H1 (cell line): ENCODE measurements at regions not wholly inside any gene's neighbourhood (a gene's known extent, or its start where the extent isn't known, plus 50 kb on each side); places are given as distances from the start of the nearest gene placed in this dataset.

ENCODE experiments used
- CTCF ChIA-PET: fragments of 300-600 bp; sonication (Branson Sonifier 250); formaldehyde crosslinking; loops from one replicate; lab custom pipeline; 2021; ENCODE audit not compliant: partially characterized antibody; lab: Charles Lee
- POLR2A ChIA-PET: fragments of 300-600 bp; sonication (Branson Sonifier 250); formaldehyde crosslinking; loops from one replicate; lab custom pipeline; 2021; ENCODE audit warnings: inconsistent platforms; ENCODE audit not compliant: partially characterized antibody; lab: Charles Lee
- DNase-seq, 2 experiments: peaks; one replicate each; pipeline versions ENCODE4 v3.0.0 to v3.0.0-alpha.2; 2010 to 2022; ENCODE audit warnings: low spot score in 2 of 2, low read depth in 1 of 2, mixed read lengths in 1 of 2
- FAIRE-seq: peaks from 2 replicates; lab custom pipeline; 2011; peaks lifted over from hg19 to GRCh38; lab: Jason Lieb, UNC
- H2AFZ ChIP-seq: 2 replicates; pipeline ENCODE4 v1.8.1; 2012; ENCODE audit warnings: low read length, inconsistent platforms
- H2AK5ac ChIP-seq: 2 replicates; pipeline ENCODE4 v1.6.1; 2013; ENCODE audit warnings: low read depth, low read length
- H2BK120ac ChIP-seq: replicated peaks from 2 replicates; pipeline ENCODE3; 2013; ENCODE audit warnings: low read depth, low read length, inconsistent platforms
- H2BK12ac ChIP-seq: 2 replicates; pipeline ENCODE4 v1.6.1; 2013; ENCODE audit warnings: low read depth, low read length
- H2BK15ac ChIP-seq: 2 replicates; pipeline ENCODE4 v1.6.1; 2013; ENCODE audit warnings: low read length
- H2BK20ac ChIP-seq: 2 replicates; pipeline ENCODE4 v1.6.1; 2013; ENCODE audit warnings: low read length
- H2BK5ac ChIP-seq: 2 replicates; pipeline ENCODE4 v1.6.1; 2013; ENCODE audit warnings: low read depth, low read length
- H3K14ac ChIP-seq: 2 replicates; pipeline ENCODE4 v1.6.1; 2013; ENCODE audit warnings: inconsistent platforms; ENCODE audit not compliant: insufficient read length
- H3K18ac ChIP-seq: 2 replicates; pipeline ENCODE4 v1.6.1; 2013; ENCODE audit warnings: low read length; ENCODE audit errors: extremely low read depth
- H3K23ac ChIP-seq: 2 replicates; pipeline ENCODE4 v1.6.1; 2013; ENCODE audit warnings: inconsistent platforms; ENCODE audit not compliant: insufficient read length
- H3K23me2 ChIP-seq: 2 replicates; pipeline ENCODE4 v1.6.1; 2013; ENCODE audit warnings: low read depth, low read length
- H3K27ac ChIP-seq: 2 replicates; pipeline ENCODE4 v1.6.1; 2011; ENCODE audit warnings: low read depth, low read length, inconsistent platforms
- H3K27me3 ChIP-seq, 4 experiments: replicated peaks in 1 of 4; 1 replicate in 1 of 4; 2 replicates in 3 of 4; pipeline versions ENCODE4 v1.6.1 to v1.8.1; 2011 to 2013; ENCODE audit warnings: low read length in 3 of 4, mild to moderate bottlenecking in 3 of 4, inconsistent platforms in 2 of 4, mixed read lengths in 2 of 4, moderate library complexity in 1 of 4; ENCODE audit not compliant: control insufficient read depth in 3 of 4, insufficient read depth in 3 of 4; ENCODE audit errors: extremely low read depth in 1 of 4
- H3K36me3 ChIP-seq, 4 experiments: 2 replicates each; pipeline versions ENCODE4 v1.6.1 to v1.8.1; 2011 to 2013; ENCODE audit warnings: mild to moderate bottlenecking in 4 of 4, low read length in 3 of 4, moderate library complexity in 2 of 4, control low read depth in 1 of 4, inconsistent platforms in 1 of 4; ENCODE audit not compliant: insufficient read depth in 4 of 4, control insufficient read depth in 2 of 4
- H3K4ac ChIP-seq: replicated peaks from 2 replicates; pipeline ENCODE3; 2013; ENCODE audit warnings: low read length, low read depth, mixed read lengths, inconsistent platforms; ENCODE audit not compliant: insufficient read length
- H3K4me1 ChIP-seq, 4 experiments: replicated peaks in 1 of 4; 1 replicate in 1 of 4; 2 replicates in 3 of 4; pipeline versions ENCODE4 v1.6.1 to v1.8.1; 2011 to 2013; ENCODE audit warnings: low read length in 3 of 4, inconsistent platforms in 2 of 4, mixed read lengths in 1 of 4; ENCODE audit not compliant: insufficient read depth in 4 of 4, control insufficient read depth in 3 of 4
- H3K4me2 ChIP-seq, 2 experiments: 2 replicates each; pipeline versions ENCODE4 v1.6.1 to v1.8.1; 2011 to 2013; ENCODE audit warnings: low read depth in 2 of 2, low read length in 2 of 2, control low read depth in 1 of 2, inconsistent platforms in 1 of 2, mild to moderate bottlenecking in 1 of 2; ENCODE audit not compliant: insufficient read depth in 1 of 2
- H3K4me3 ChIP-seq, 4 experiments: fragments of 200-600, 300-600 bp in 1 of 4; sonication (generic), shearing (Covaris generic), sonication (Bioruptor Twin) in 1 of 4; 2 replicates each; pipeline versions ENCODE4 v1.5.1 to v1.8.1; 2011 to 2016; ENCODE audit warnings: low read length in 4 of 4, low read depth in 3 of 4, control low read depth in 2 of 4, inconsistent platforms in 2 of 4, mild to moderate bottlenecking in 2 of 4, mixed read lengths in 1 of 4, moderate library complexity in 1 of 4; ENCODE audit not compliant: insufficient read depth in 2 of 4; ENCODE audit errors: extremely low read depth in 1 of 4
- H3K56ac ChIP-seq: replicated peaks from 2 replicates; pipeline ENCODE3; 2013; ENCODE audit warnings: low read depth, mild to moderate bottlenecking, mixed read lengths, low read length, inconsistent platforms; ENCODE audit not compliant: insufficient read length
- H3K79me1 ChIP-seq: 2 replicates; pipeline ENCODE4 v1.6.1; 2013; ENCODE audit warnings: low read depth, low read length, control low read depth
- H3K79me2 ChIP-seq, 2 experiments: 2 replicates each; pipeline versions ENCODE4 v1.6.1 to v1.8.1; 2012 to 2013; ENCODE audit warnings: low read length in 2 of 2, mild to moderate bottlenecking in 2 of 2, inconsistent platforms in 1 of 2; ENCODE audit not compliant: insufficient read depth in 2 of 2, control insufficient read depth in 1 of 2
- H3K9ac ChIP-seq, 4 experiments: replicated peaks in 1 of 4; 1 replicate in 1 of 4; 2 replicates in 3 of 4; pipeline versions ENCODE4 v1.6.1 to v1.8.1; 2011 to 2013; ENCODE audit warnings: low read depth in 3 of 4, low read length in 3 of 4, control low read depth in 2 of 4, mild to moderate bottlenecking in 2 of 4, moderate library complexity in 2 of 4, inconsistent platforms in 1 of 4; ENCODE audit errors: extremely low read depth in 1 of 4
- H3K9me3 ChIP-seq, 2 experiments: 2 replicates each; pipeline versions ENCODE4 v1.6.1 to v1.8.1; 2012 to 2013; ENCODE audit warnings: mild to moderate bottlenecking in 2 of 2, moderate library complexity in 2 of 2, control low read depth in 1 of 2, inconsistent platforms in 1 of 2, low read depth in 1 of 2, low read length in 1 of 2, mixed read lengths in 1 of 2; ENCODE audit not compliant: insufficient read depth in 2 of 2
- H4K20me1 ChIP-seq, 2 experiments: replicated peaks in 1 of 2; 2 replicates each; pipeline versions ENCODE3 to v1.8.1; 2011 to 2013; ENCODE audit warnings: inconsistent platforms in 2 of 2, low read length in 2 of 2, mild to moderate bottlenecking in 1 of 2; ENCODE audit not compliant: insufficient read depth in 2 of 2, control insufficient read depth in 1 of 2
- H4K5ac ChIP-seq: 2 replicates; pipeline ENCODE4 v1.6.1; 2013; ENCODE audit warnings: low read length, low read depth, mixed read lengths, inconsistent platforms; ENCODE audit not compliant: insufficient read length
- H4K8ac ChIP-seq: 2 replicates; pipeline ENCODE4 v1.8.0; 2013; ENCODE audit warnings: mild to moderate bottlenecking, moderate library complexity, low read length, inconsistent platforms; ENCODE audit not compliant: insufficient read depth; ENCODE audit errors: extremely low read depth
- H4K91ac ChIP-seq: replicated peaks from 2 replicates; pipeline ENCODE3; 2013; ENCODE audit warnings: low read length, mixed read lengths, inconsistent platforms; ENCODE audit not compliant: insufficient read length
- CBX8 ChIP-seq: fragments of 300-800, 300-1000 bp; sonication (generic); IDR thresholded peaks from 2 replicates; pipeline ENCODE4 v1.7.1; 2016; ENCODE audit warnings: low read depth, low read length, borderline replicate concordance
- RAD21 ChIP-seq, 2 experiments: IDR thresholded peaks in 1 of 2; conservative IDR thresholded peaks in 1 of 2; 2 replicates each; pipeline ENCODE4 v1.6.1; 2011; ENCODE audit warnings: low read depth in 2 of 2, low read length in 2 of 2, improper control_type of control experiment in 1 of 2, inconsistent platforms in 1 of 2, mild to moderate bottlenecking in 1 of 2, moderate library complexity in 1 of 2
- WGBS, 2 experiments: shearing (Covaris generic) in 1 of 2; methylation state at CpG; one replicate each; pipeline versions ENCODE4 v1.1.6 to v1.1.7; 2013 to 2015; ENCODE audit warnings: low lambda C conversion rate in 2 of 2, mixed read lengths in 2 of 2, inconsistent platforms in 1 of 2, low coverage in 1 of 2, missing lambda C conversion rate in 1 of 2; ENCODE audit not compliant: insufficient replicate concordance in 2 of 2, insufficient coverage in 1 of 2, insufficient read length in 1 of 2; ENCODE audit errors: extremely low coverage in 1 of 2, missing lambda C conversion rate in 1 of 2; 5-methylcytosine and 5-hydroxymethylcytosine counted together

DNA sequence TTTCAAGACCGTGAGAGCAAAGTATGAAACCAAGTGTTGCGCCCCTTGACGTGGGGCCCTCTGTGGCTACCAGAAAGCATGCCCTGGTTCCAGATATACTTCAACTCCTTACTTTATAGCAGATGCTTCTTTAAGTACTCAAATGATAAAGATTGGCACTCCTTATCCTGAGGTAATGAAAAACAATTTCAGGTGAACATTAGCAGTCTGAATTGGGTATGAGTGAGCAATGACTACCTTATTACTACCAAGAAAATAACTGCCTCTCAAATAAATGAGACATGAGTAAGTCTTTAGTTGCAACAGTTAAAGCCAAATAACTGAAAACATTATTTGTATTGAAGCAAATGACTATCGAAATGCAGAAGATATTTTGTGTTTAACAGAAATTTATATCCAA is 408.7 kb downstream of the MMUT start:
- no peak overlapping the region for H3K27ac ChIP-seq
- CTCF ChIA-PET, result no interaction called here

More for the DNA sequence above, 408.7 kb downstream of the MMUT start:
- Histone ChIP-seq H3K4me1 (0 out of 7 replicates have a peak, but pooled peaks cover 0 to 4% (median 0%) of the 10 kb centered on the region in 4 experiments), H3K23ac (no peak overlapping the region), H3K4me2 (no peak overlapping the region), H2AFZ (no peak overlapping the region), H3K14ac (no peak overlapping the region), H3K23me2 (no peaks in the 10 kb centered on the region), H3K79me2 (no peaks in the 10 kb centered on the region), H2BK12ac (no peak overlapping the region), H3K4ac (no peak overlapping the region), H4K20me1 (no peaks in the 10 kb centered on the region), H3K56ac (no peak overlapping the region), H3K36me3 (no peaks in the 10 kb centered on the region), H2BK15ac (no peak overlapping the region), H3K27me3 (no peaks in the 10 kb centered on the region), H3K4me3 (no peak overlapping the region), H2AK5ac (no peak overlapping the region), H2BK5ac (no peak overlapping the region), H4K5ac (no peak overlapping the region), H4K91ac (no peak overlapping the region), H4K8ac (no peak overlapping the region), H2BK120ac (no peak overlapping the region), H3K9ac (no peak overlapping the region), H3K9me3 (peaks cover 5 to 8% of the 10 kb centered on the region in 2 experiments; a peak in 1 of 4 replicates), H3K79me1 (no peaks in the 10 kb centered on the region), H3K18ac (no peak overlapping the region), H2BK20ac (no peak overlapping the region)
- FAIRE-seq (no peak), DNase-seq (no peak)
- WGBS, 2 experiments, result 90% methylated on average over 4 of the region's 4 CpGs; no CpG with 5 or more reads in 1 of the 2 experiments
- TF ChIP-seq CBX8 (no peak), RAD21 (IDR thresholded peaks at IDR 0.05 in 1 of 2, conservative IDR thresholded peaks at IDR 0.05 in 1 of 2; ENCODE audit: low read depth in 2 of 2, low read length in 2 of 2) (no peak)
- POLR2A ChIA-PET, result no interaction called here
